ENCODE measurements at regions not wholly inside any gene's neighbourhood (a gene's known extent, or its start where the extent isn't known, plus 50 kb on each side); places are given as distances from the start of the nearest gene placed in this dataset.

DNA sequence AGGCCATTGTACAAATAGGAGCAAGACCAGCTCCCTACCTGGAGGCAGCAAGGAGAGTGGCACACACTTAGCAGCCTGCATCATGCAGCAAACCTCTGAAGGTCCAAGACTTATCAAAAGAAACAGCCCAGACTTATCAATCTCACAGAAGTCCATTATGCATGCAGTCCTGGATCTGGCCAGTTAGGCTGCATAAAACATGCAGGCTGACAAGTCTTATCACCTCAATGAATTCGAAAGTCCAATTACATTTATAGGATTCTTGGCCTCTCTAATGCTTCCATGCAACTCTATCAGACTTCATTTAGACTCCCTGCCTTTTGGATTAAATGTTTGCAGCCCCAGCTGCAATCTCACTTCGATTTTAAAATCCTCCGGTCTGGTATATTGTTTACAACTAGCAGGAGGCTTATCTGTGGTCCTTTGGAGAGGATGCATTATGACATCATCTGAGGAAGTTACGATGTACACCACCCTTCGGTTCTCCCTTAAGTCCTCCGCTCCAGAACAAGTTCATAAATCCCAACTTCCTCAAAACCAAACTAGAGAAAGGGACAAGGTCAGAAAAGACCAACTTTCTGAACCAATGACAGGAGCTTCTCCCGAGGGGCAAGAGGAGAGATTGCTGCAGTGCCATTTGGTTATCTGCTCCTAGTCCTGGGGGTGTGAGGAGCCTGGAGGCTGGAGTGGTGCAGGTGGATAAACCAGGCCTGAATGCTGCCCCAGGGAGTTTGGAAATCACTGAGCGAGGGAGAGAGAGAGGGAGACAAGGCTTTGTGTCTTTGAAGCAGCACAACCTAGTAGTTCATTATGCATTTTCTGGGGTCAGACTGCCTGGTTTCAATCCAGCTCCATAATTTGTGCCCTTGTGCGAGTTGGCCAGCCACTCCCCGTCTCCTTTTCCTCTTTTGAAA lies 313.9 kb downstream of the TLE1 start:
- no peak for TF ChIP-seq CTCF (IDR thresholded peaks at IDR 0.05)
- TF ChIP-seq POLR2A (IDR thresholded peaks at IDR 0.05): no peak
- TF ChIP-seq POLR2AphosphoS5 (IDR thresholded peaks at IDR 0.05): no peak
- TF ChIP-seq EP300 (IDR thresholded peaks at IDR 0.05; ENCODE audit: low read depth): no peak

Measured in transverse colon (tissue), 4 donors.